Fibroblast of skin of back (primary cell): ENCODE measurements at regions not wholly inside any gene's neighbourhood (a gene's known extent, or its start where the extent isn't known, plus 50 kb on each side); places are given as distances from the start of the nearest gene placed in this dataset.
"Not testable (repeated sequence)": the region's sequence is repeated elsewhere in the genome, so short reads cannot be mapped to it uniquely, and the experiment has no call there.

ENCODE experiments used
- DNase-seq: peaks from one replicate; pipeline ENCODE4 v3.0.0-alpha.2; 2013

DNA sequence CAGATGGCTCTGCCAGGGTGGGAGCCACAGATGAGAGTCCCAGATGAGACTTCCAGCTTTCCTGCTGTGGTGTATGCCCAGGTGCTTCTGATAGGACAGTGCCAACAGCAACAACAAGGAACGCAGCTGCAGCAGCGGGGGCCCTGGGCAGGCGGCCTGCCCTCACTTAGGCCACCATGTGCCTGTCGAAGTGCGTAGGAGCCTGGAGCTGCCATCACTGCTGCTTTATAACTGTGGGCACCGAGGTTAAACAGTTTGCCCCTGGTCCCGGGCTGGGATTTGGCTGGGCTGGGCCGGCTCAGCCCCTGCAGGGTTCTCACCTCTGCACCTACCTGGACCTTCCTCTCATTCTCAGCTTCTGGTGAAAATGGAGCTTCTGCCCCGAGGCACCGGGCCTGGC is 54.4 kb upstream of the LRPAP1 start:
- not testable (repeated sequence) for DNase-seq

DNA sequence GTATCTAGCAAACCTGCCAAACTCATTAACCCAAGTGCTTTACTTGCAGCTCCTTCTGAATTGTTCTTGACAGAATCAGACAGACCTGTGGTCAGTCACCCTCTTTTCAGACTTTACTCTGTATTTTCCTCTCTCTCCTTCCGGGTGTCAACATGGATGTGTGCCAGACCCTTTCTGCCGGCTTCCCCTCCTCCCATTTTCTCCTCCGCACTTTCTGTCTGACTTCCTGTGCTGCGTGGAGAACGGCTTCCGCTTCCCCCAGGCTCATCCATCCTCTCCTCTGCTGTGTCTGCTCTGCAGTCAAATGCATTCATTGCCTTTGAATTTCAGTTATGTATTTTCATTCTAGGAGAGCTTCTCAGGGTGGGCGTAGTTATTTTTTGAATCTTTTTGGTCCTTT is 53.3 kb upstream of the LRPAP1 start:
- DNase-seq = not testable (repeated sequence)

DNA sequence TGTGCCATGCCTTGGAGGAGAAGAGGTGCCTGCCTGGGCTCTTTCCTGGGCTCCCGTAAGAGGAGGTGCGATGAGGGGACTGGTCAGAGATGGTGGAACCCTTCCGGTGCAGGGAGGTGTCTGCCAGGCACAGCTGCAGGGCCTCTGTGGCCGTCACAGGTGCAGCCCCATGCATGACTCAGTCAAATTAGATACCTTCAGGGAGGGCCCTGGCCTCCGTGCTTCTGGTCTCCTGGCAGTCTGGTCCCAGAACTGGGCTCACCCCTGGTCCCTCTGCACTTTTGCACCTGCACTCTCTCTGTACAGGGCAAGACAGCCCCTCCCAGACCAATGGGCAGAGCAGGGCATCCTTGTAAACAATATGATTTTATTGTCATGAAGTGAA is 49.9 kb upstream of the LRPAP1 start:
- no peak for DNase-seq
